ENCODE measurements at regions not wholly inside any gene's neighbourhood (a gene's known extent, or its start where the extent isn't known, plus 50 kb on each side); places are given as distances from the start of the nearest gene placed in this dataset.

DNA sequence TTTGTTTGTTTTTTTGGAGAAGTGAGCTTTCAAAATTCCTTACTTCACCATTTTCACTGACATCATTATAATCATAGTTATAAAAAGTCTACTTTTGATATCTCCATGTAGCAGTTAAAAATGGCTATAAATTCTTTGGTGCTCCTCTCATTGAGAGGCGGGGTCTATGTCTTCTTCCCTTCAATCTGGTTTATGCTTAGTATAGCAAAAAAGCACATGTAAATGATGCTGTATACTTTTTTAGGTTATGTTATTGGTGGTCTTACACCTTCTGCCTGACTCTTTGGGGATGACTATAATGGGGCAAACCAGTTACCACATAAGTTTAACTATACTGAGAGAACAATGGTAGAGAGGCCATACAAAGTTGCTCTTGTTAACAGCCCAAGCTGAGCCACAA, 289.6 kb downstream of the EPM2A start:
- ATAC-seq (no peak), DNase-seq (no peak)
- Histone ChIP-seq H3K4me3 (no peak overlapping the region), H3K36me3 (no peaks in the 10 kb centered on the region), H3K4me1 (no peaks in the 10 kb centered on the region), H3K27me3 (no peaks in the 10 kb centered on the region), H3K27ac (no peak overlapping the region), H3K9me3 (peaks cover 0 to 61% of the 10 kb centered on the region in 2 donors)
- intact Hi-C loops (cut with DNase I) = no loop called here
- TF ChIP-seq, protein P1, sequence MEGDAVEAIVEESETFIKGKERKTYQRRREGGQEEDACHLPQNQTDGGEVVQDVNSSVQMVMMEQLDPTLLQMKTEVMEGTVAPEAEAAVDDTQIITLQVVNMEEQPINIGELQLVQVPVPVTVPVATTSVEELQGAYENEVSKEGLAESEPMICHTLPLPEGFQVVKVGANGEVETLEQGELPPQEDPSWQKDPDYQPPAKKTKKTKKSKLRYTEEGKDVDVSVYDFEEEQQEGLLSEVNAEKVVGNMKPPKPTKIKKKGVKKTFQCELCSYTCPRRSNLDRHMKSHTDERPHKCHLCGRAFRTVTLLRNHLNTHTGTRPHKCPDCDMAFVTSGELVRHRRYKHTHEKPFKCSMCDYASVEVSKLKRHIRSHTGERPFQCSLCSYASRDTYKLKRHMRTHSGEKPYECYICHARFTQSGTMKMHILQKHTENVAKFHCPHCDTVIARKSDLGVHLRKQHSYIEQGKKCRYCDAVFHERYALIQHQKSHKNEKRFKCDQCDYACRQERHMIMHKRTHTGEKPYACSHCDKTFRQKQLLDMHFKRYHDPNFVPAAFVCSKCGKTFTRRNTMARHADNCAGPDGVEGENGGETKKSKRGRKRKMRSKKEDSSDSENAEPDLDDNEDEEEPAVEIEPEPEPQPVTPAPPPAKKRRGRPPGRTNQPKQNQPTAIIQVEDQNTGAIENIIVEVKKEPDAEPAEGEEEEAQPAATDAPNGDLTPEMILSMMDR (IDR thresholded peaks at IDR 0.05) = no peak

DNA sequence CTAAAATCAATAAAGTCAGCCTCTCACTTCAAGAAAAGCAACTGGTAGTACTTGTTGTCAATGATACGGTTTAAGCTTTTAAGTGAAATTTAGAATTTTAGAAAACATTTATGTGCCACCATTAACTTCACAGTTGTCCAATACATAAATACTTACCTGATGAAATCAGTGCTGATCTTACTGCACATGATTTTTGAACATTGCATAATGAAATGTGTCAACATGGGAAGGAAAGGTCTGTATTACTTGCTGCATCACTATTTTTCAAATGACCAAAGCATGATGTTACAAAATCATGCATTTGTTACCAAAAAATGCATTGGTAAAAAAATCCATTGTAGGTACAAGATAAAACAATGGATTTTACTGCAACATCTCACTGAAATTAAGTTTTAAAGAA, 284.3 kb downstream of the EPM2A start:
- intact Hi-C loops (cut with DNase I) = no loop called here
- DNase-seq = no peak

DNA sequence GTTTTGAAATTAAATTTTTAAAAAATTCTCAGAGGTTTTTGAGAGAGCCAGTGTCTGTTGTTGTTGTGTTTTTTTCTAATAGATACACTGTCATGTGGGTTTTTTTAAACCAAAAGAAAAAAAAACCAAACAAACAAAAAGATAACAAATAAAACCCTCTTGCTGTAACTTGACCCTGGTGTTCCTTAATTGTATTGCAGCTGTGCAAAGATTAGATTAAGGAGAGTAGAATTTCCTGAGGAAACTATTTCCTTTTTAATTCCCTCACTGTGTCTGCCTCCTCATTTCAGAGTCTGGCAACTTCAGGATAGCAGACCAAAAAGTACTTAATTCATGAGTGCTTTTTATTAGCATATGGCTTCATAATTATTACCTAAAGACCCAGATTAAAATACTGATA, 281.9 kb downstream of the EPM2A start:
- H3K36me3 ChIP-seq = no peaks in the 10 kb centered on the region
- no peaks in the 10 kb centered on the region for H3K4me1 ChIP-seq
- no peaks in the 10 kb centered on the region for H3K27me3 ChIP-seq
- no peak for ATAC-seq
- H3K27ac ChIP-seq = no peak overlapping the region
- DNase-seq = no peak
- TF ChIP-seq, protein P1 (IDR thresholded peaks at IDR 0.05) = peak in 1 of 2 donors; percentile 25
- H3K4me3 ChIP-seq = no peak overlapping the region
- intact Hi-C loops (cut with DNase I) = no loop called here
- H3K9me3 ChIP-seq = no peaks in the 10 kb centered on the region

More for the DNA sequence above, 284.3 kb downstream of the EPM2A start:
- Histone ChIP-seq H3K27me3 (no peaks in the 10 kb centered on the region), H3K4me3 (no peak overlapping the region), H3K27ac (no peak overlapping the region), H3K36me3 (no peaks in the 10 kb centered on the region), H3K9me3 (peaks cover 0 to 9% of the 10 kb centered on the region in 2 donors), H3K4me1 (no peaks in the 10 kb centered on the region)
- TF ChIP-seq, protein P1 (IDR thresholded peaks at IDR 0.05) = no peak
- no peak for ATAC-seq

DNA sequence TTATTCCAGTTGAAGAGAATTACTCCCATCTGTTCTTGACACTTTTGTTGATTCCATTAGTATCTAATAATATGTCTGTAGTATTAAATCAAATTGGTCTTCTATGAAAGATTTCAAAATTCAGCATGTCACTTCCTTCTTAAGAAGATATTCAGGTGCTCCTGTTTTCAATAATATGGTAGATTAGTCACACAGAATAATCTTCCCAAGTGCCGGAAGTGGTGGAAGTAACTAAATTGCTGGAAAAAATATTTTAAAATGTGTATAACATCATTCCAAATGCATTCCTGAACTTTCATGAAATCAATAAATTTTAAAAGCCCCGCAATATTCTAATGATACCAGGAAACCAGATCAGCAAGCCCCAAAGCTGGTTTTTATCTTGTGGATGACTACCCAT, 281.3 kb downstream of the EPM2A start:
- no peak for DNase-seq
- intact Hi-C loops (cut with DNase I) = no loop called here
- TF ChIP-seq, protein P1 (IDR thresholded peaks at IDR 0.05) = no peak

DNA sequence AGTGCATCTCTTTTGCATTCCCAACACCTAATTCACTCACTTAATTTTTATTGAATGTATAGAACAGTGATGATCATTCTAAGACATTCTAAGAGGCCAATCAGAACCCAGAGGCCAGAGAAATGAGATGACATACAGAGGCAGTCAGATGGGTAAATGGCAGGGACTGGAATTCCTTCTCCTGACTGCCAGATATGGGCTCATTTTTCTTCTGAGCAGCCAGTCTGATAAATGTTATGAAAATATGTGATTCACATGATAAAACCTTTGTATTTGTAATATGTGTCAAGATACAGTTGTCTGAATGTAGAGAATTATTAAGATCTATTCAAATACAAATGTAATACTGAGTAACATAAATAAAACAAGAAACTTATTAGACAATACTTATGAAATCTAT, 277.8 kb downstream of the EPM2A start:
- intact Hi-C loops (cut with DNase I) = no loop called here
- Histone ChIP-seq H3K27ac (no peak overlapping the region), H3K9me3 (no peaks in the 10 kb centered on the region), H3K36me3 (no peaks in the 10 kb centered on the region), H3K27me3 (no peaks in the 10 kb centered on the region), H3K4me3 (no peak overlapping the region), H3K4me1 (no peaks in the 10 kb centered on the region)
- TF ChIP-seq, protein P1 (IDR thresholded peaks at IDR 0.05) = no peak
- DNase-seq (no peak), ATAC-seq (no peak)

More for the DNA sequence above, 281.3 kb downstream of the EPM2A start:
- Histone ChIP-seq H3K4me1 (no peaks in the 10 kb centered on the region), H3K9me3 (no peaks in the 10 kb centered on the region), H3K4me3 (no peak overlapping the region), H3K27me3 (no peaks in the 10 kb centered on the region), H3K27ac (no peak overlapping the region), H3K36me3 (no peaks in the 10 kb centered on the region)
- ATAC-seq = no peak
